Body of pancreas (tissue), 4 donors: ENCODE measurements at regions not wholly inside any gene's neighbourhood (a gene's known extent, or its start where the extent isn't known, plus 50 kb on each side); places are given as distances from the start of the nearest gene placed in this dataset.

ENCODE experiments used
- ATAC-seq: fragments of 150-250 bp; one replicate; pipeline ENCODE4 v1.9.1; 2016
- DNase-seq, 4 donors: peaks; one replicate each; pipeline ENCODE4 v3.0.0-alpha.2; 2019
- H3K27ac ChIP-seq, 4 donors: fragments of 200-600 bp; sonication (generic); 1 replicate in 3 of 4; 2 replicates in 1 of 4; pipeline versions ENCODE4 v1.5.1 to v1.6.1; 2016 to 2019; ENCODE audit warnings: mild to moderate bottlenecking in 1 of 4, mixed read lengths in 1 of 4, moderate library complexity in 1 of 4
- H3K27me3 ChIP-seq, 2 donors: fragments of 200-600 bp; sonication (generic); one replicate each; pipeline ENCODE4 v1.6.0; 2016; ENCODE audit warnings: mild to moderate bottlenecking in 1 of 2
- H3K36me3 ChIP-seq, 2 donors: fragments of 200-600 bp; sonication (generic); replicated peaks in 1 of 2; 2 replicates each; pipeline ENCODE4 v1.5.1; 2016; ENCODE audit warnings: low read depth in 2 of 2; ENCODE audit not compliant: insufficient read depth in 1 of 2
- H3K4me1 ChIP-seq: fragments of 200-600 bp; sonication (generic); one replicate; pipeline ENCODE4 v1.6.0; 2016
- H3K4me3 ChIP-seq, 2 donors: fragments of 200-600 bp; sonication (generic); 1 replicate in 1 of 2; 2 replicates in 1 of 2; pipeline ENCODE4 v1.5.1; 2016 to 2019
- H3K9me3 ChIP-seq, 3 donors: fragments of 200-600 bp; sonication (generic); 1 replicate in 2 of 3; 2 replicates in 1 of 3; pipeline ENCODE4 v1.5.1; 2016
- POLR2A ChIP-seq, 3 donors: fragments of 450-650 bp; IDR thresholded peaks; one replicate each; pipeline ENCODE4 v1.6.1; 2016; ENCODE audit warnings: antibody characterized with exemption in 3 of 3, mild to moderate bottlenecking in 2 of 3
- WGBS, 2 donors: methylation state at CpG; one replicate each; pipeline ENCODE4 v1.1.5; 2017; 5-methylcytosine and 5-hydroxymethylcytosine counted together
- intact Hi-C: fragments of 100-400 bp; cut with DNase I; formaldehyde crosslinking; loops from one replicate; pipeline ENCODE4 v1.15.1; 2023
- TF ChIP-seq, protein P1 (sequence below), 7 experiments: fragments of 450-650 bp in 4 of 7; fragments of 200-600 bp in 3 of 7; sonication (generic) in 3 of 7; IDR thresholded peaks; one replicate each; pipeline ENCODE4 v1.5.1; 2016 to 2019; ENCODE audit warnings: antibody characterized with exemption in 7 of 7

DNA sequence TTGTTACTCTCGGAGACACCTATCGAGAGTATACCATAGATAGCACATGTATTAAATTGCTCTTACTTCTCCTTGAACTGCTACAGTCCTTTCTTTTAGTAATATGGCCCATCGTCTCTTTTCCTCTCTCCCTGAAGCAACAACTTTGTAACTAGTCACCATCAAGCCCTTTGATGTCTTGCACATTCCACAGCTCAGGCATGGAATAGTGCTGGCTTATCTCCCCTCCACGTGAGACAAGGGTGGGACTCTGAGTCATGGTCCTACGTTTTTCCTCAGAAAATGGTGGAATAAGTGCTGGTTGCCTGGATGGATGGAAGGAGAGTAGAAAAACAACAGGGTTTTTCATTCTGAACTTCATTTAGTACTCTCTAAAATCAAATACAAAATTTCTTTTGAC is 163.3 kb upstream of the MBNL1 start:
- WGBS, 2 donors: 69 to 76% methylated on average over 5 of the region's 5 CpGs
- ATAC-seq (no peak), DNase-seq (no peak)
- no peak overlapping the region for H3K4me3 ChIP-seq
- no peaks in the 10 kb centered on the region for H3K27me3 ChIP-seq
- no peak overlapping the region for H3K27ac ChIP-seq
- no peaks in the 10 kb centered on the region for H3K9me3 ChIP-seq
- intact Hi-C loops: no loop called here
- no peaks in the 10 kb centered on the region for H3K36me3 ChIP-seq
- no peaks in the 10 kb centered on the region for H3K4me1 ChIP-seq
- TF ChIP-seq, protein P1, sequence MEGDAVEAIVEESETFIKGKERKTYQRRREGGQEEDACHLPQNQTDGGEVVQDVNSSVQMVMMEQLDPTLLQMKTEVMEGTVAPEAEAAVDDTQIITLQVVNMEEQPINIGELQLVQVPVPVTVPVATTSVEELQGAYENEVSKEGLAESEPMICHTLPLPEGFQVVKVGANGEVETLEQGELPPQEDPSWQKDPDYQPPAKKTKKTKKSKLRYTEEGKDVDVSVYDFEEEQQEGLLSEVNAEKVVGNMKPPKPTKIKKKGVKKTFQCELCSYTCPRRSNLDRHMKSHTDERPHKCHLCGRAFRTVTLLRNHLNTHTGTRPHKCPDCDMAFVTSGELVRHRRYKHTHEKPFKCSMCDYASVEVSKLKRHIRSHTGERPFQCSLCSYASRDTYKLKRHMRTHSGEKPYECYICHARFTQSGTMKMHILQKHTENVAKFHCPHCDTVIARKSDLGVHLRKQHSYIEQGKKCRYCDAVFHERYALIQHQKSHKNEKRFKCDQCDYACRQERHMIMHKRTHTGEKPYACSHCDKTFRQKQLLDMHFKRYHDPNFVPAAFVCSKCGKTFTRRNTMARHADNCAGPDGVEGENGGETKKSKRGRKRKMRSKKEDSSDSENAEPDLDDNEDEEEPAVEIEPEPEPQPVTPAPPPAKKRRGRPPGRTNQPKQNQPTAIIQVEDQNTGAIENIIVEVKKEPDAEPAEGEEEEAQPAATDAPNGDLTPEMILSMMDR (IDR thresholded peaks at IDR 0.05): no peak
- no peak for TF ChIP-seq POLR2A (IDR thresholded peaks at IDR 0.05)

DNA sequence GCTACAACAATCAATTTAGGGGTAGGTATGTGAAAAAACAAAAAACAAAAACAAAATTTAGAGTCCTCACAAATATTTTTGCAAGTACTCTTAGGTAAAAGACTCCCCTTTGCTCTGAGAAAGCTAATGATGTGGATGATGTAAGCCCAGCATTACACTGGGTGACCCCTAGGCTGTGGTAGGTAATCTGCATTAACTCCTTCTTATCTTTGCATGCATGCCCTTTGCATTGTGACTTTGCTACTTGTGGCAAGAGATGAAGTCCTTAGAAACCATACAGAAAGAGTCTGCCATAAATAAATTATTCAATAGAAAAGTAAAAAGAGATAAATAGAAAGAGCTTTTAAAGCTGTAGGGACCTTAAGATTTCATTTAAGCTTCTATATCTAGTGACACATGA is 159.7 kb upstream of the MBNL1 start:
- no peaks in the 10 kb centered on the region for H3K9me3 ChIP-seq
- intact Hi-C loops: no loop called here
- no peak overlapping the region for H3K4me3 ChIP-seq
- no peak for ATAC-seq
- no peak overlapping the region for H3K27ac ChIP-seq
- H3K36me3 ChIP-seq: no peaks in the 10 kb centered on the region
- TF ChIP-seq POLR2A (IDR thresholded peaks at IDR 0.05): no peak
- TF ChIP-seq, protein P1 (IDR thresholded peaks at IDR 0.05): no peak
- no peaks in the 10 kb centered on the region for H3K27me3 ChIP-seq
- no peaks in the 10 kb centered on the region for H3K4me1 ChIP-seq
- no peak for DNase-seq

DNA sequence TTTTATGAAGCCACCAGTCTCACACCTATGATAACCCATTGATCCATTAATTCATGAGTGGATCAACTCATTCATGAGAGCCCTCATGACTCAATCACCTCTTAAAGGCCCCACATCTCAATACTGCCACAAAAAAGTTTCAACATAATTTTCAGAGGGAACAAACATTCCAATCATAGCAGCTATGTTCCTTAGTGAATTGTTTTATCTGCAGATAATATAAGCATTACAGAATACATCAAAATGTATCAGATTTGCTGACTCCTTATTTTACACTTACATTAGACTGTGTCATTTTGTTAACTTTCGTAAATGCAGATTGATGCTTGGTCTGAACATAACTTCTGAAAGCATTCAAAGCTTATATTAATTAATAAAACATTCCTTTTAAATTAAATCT is 155.3 kb upstream of the MBNL1 start:
- no peak overlapping the region for H3K4me3 ChIP-seq
- H3K4me1 ChIP-seq: no peaks in the 10 kb centered on the region
- no peaks in the 10 kb centered on the region for H3K27me3 ChIP-seq
- H3K27ac ChIP-seq: no peak overlapping the region
- 96% methylated on average over 1 of the region's 1 CpG for WGBS, 2 donors
- DNase-seq: no peak
- H3K9me3 ChIP-seq: no peaks in the 10 kb centered on the region
- no peak for TF ChIP-seq POLR2A (IDR thresholded peaks at IDR 0.05)
- TF ChIP-seq, protein P1 (IDR thresholded peaks at IDR 0.05): no peak
- no peaks in the 10 kb centered on the region for H3K36me3 ChIP-seq
- no peak for ATAC-seq
- intact Hi-C loops: no loop called here

DNA sequence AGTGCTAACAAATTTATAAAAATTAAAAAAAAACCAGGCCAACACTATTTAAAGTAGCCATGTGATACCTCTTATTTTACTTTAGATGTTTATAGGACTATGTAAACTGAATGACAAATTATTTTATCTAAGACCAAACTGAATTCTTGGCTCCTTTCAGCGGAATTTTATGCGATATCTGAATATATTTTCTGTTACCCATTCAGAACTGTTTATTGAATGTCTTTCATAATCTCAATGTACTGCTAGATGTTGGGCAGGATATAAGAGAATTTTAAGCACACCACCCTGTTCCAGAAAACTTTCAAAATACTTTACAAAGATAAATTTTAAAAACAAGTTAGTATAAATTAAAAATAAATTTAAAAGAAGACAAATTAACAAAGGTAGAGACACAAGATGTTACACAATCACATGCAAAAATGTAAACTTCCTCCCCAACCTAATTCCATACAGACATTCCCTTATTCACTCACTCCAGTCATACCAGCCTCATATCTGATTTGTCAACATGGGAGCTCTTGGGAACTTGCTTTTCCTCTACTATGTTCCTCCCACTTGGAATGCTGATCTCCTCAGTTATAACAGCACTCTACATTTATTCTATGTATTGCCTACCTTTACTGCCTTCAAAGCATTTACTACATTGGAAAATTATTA is 154.6 kb upstream of the MBNL1 start:
- ATAC-seq (no peak), DNase-seq (no peak)
- Histone ChIP-seq H3K4me3 (no peak overlapping the region), H3K9me3 (no peaks in the 10 kb centered on the region), H3K27ac (no peak overlapping the region), H3K4me1 (no peaks in the 10 kb centered on the region), H3K36me3 (no peaks in the 10 kb centered on the region), H3K27me3 (no peaks in the 10 kb centered on the region)
- no peak for TF ChIP-seq POLR2A (IDR thresholded peaks at IDR 0.05)
- TF ChIP-seq, protein P1 (IDR thresholded peaks at IDR 0.05): no peak
- intact Hi-C loops: no loop called here
- WGBS, 2 donors: 32 to 46% methylated on average over 2 of the region's 2 CpGs

DNA sequence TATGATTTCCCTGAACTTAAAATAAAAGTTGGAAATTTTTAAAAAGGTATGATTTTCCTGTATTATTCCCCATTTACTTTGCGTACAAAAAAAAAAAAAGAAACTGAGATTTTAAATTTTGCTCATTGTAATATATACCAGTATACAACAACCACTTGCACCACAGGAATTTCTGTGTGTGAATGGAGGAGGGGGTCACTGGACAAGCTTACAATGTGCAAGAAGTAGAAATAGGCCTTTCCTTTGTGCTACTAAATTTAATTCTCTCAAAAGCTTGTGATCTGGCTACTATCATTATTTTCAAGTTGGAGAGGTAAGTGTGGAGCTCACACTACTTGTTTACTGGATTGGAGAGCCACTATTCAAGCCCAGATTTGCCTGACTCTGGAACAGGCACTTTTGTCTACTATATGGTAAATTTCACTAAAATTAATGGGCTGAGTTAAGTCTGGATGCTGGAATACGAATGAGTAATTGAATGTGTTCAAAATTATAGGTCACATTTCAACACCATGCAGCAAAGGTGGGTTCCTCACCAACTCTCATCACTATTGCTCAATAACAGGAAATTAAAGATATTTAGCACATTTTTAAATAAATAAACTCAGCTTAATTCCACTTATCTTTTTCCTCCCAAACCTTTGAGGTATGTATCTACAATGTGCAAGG is 148.0 kb upstream of the MBNL1 start:
- no peak overlapping the region for H3K27ac ChIP-seq
- H3K4me1 ChIP-seq: no peaks in the 10 kb centered on the region
- intact Hi-C loops: no loop called here
- DNase-seq: no peak
- H3K9me3 ChIP-seq: no peaks in the 10 kb centered on the region
- ATAC-seq: no peak
- no peaks in the 10 kb centered on the region for H3K36me3 ChIP-seq
- WGBS, 2 donors: 65 to 90% methylated on average over 2 of the region's 2 CpGs
- TF ChIP-seq POLR2A (IDR thresholded peaks at IDR 0.05): no peak
- TF ChIP-seq, protein P1 (IDR thresholded peaks at IDR 0.05): no peak
- no peak overlapping the region for H3K4me3 ChIP-seq
- no peaks in the 10 kb centered on the region for H3K27me3 ChIP-seq
